Memory B cell (primary cell): ENCODE measurements at regions not wholly inside any gene's neighbourhood (a gene's known extent, or its start where the extent isn't known, plus 50 kb on each side); places are given as distances from the start of the nearest gene placed in this dataset.

Source experiments
- ATAC-seq: fragments of 150-1000 bp; cut with Tn5 transposase; 2 replicates; pipeline ENCODE4 v1.10.0; 2021; ENCODE audit warnings: low read depth, mild to moderate bottlenecking, moderate library complexity
- DNase-seq, 2 donors: peaks; one replicate each; pipeline ENCODE4 v3.0.0; 2022; ENCODE audit warnings: low spot score in 2 of 2
- H3K27ac Mint-ChIP-seq: one replicate; pipeline ENCODE4 v1.8.0; 2022; ENCODE audit warnings: mild to moderate bottlenecking, moderate library complexity, mixed read lengths
- H3K27me3 Mint-ChIP-seq: one replicate; pipeline ENCODE4 v1.8.0; 2022; ENCODE audit warnings: mixed read lengths
- H3K36me3 Mint-ChIP-seq: one replicate; pipeline ENCODE4 v1.8.0; 2022; ENCODE audit warnings: mild to moderate bottlenecking, mixed read lengths
- H3K4me1 Mint-ChIP-seq: one replicate; pipeline ENCODE4 v1.8.0; 2022; ENCODE audit warnings: mixed read lengths
- H3K4me3 Mint-ChIP-seq: one replicate; pipeline ENCODE4 v1.8.0; 2022; ENCODE audit warnings: mild to moderate bottlenecking, moderate library complexity, mixed read lengths
- H3K9me3 Mint-ChIP-seq: one replicate; pipeline ENCODE4 v1.8.0; 2022; ENCODE audit warnings: mixed read lengths

- H3K9me3 Mint-ChIP-seq, result no peaks in the 10 kb centered on the region
- H3K4me3 Mint-ChIP-seq, result no peak overlapping the region
- H3K36me3 Mint-ChIP-seq, result no peaks in the 10 kb centered on the region
- ATAC-seq, result no peak
- no peak for DNase-seq
- no peaks in the 10 kb centered on the region for H3K4me1 Mint-ChIP-seq
- no peak overlapping the region for H3K27ac Mint-ChIP-seq
- no peaks in the 10 kb centered on the region for H3K27me3 Mint-ChIP-seq
Observed at GRCh38 chr10:108808228-108808627, 1115.1 kb downstream of the XPNPEP1 start.

GRCh38 chr10:108801775-108802517 is 1121.4 kb downstream of the XPNPEP1 start:
- peaks cover 2% of the 10 kb centered on the region for H3K9me3 Mint-ChIP-seq
- H3K36me3 Mint-ChIP-seq, result no peaks in the 10 kb centered on the region
- H3K4me1 Mint-ChIP-seq, result no peaks in the 10 kb centered on the region
- H3K27ac Mint-ChIP-seq, result no peak overlapping the region
- no peaks in the 10 kb centered on the region for H3K27me3 Mint-ChIP-seq
- ATAC-seq, result no peak
- no peak for DNase-seq
- no peak overlapping the region for H3K4me3 Mint-ChIP-seq

- ATAC-seq (no peak), DNase-seq (no peak)
- Mint-ChIP-seq H3K4me3 (no peak overlapping the region), H3K36me3 (no peaks in the 10 kb centered on the region), H3K9me3 (peaks cover 2% of the 10 kb centered on the region), H3K27me3 (no peaks in the 10 kb centered on the region), H3K4me1 (no peaks in the 10 kb centered on the region), H3K27ac (no peak overlapping the region)
Observed at GRCh38 chr10:108801220-108801619, 1122.1 kb downstream of the XPNPEP1 start.

- Mint-ChIP-seq H3K27me3 (no peaks in the 10 kb centered on the region), H3K4me3 (no peak overlapping the region), H3K9me3 (peaks cover 4% of the 10 kb centered on the region), H3K27ac (no peak overlapping the region), H3K36me3 (no peaks in the 10 kb centered on the region), H3K4me1 (no peaks in the 10 kb centered on the region)
- ATAC-seq (no peak), DNase-seq (no peak)
Observed at GRCh38 chr10:108797573-108797972, 1125.7 kb downstream of the XPNPEP1 start.

- Mint-ChIP-seq H3K4me1 (peaks cover 7% of the 10 kb centered on the region), H3K27ac (no peak overlapping the region), H3K4me3 (no peak overlapping the region), H3K36me3 (no peaks in the 10 kb centered on the region), H3K27me3 (no peaks in the 10 kb centered on the region), H3K9me3 (peaks cover 3% of the 10 kb centered on the region)
- ATAC-seq (no peak), DNase-seq (no peak)
Observed at GRCh38 chr10:108791794-108792474, 1131.4 kb downstream of the XPNPEP1 start.

- no peak overlapping the region for H3K27ac Mint-ChIP-seq
- peaks cover 7% of the 10 kb centered on the region for H3K4me1 Mint-ChIP-seq
- DNase-seq (no peak), ATAC-seq (no peak)
- H3K36me3 Mint-ChIP-seq, result no peaks in the 10 kb centered on the region
- no peaks in the 10 kb centered on the region for H3K27me3 Mint-ChIP-seq
- H3K4me3 Mint-ChIP-seq, result no peak overlapping the region
- H3K9me3 Mint-ChIP-seq, result peaks cover 3% of the 10 kb centered on the region
Observed at GRCh38 chr10:108791030-108791429, 1132.3 kb downstream of the XPNPEP1 start.

- H3K27me3 Mint-ChIP-seq, result no peaks in the 10 kb centered on the region
- peaks cover 5% of the 10 kb centered on the region for H3K9me3 Mint-ChIP-seq
- no peaks in the 10 kb centered on the region for H3K36me3 Mint-ChIP-seq
- DNase-seq, result no peak
- no peak for ATAC-seq
- no peak overlapping the region for H3K27ac Mint-ChIP-seq
- peaks cover 7% of the 10 kb centered on the region for H3K4me1 Mint-ChIP-seq
- no peak overlapping the region for H3K4me3 Mint-ChIP-seq
Observed at GRCh38 chr10:108789919-108790318, 1133.4 kb downstream of the XPNPEP1 start.

- no peak overlapping the region for H3K4me3 Mint-ChIP-seq
- DNase-seq (no peak), ATAC-seq (no peak)
- H3K9me3 Mint-ChIP-seq, result peaks cover 4% of the 10 kb centered on the region
- no peaks in the 10 kb centered on the region for H3K36me3 Mint-ChIP-seq
- H3K27ac Mint-ChIP-seq, result no peak overlapping the region
- no peaks in the 10 kb centered on the region for H3K27me3 Mint-ChIP-seq
- H3K4me1 Mint-ChIP-seq, result peaks cover 7% of the 10 kb centered on the region
Observed at GRCh38 chr10:108789336-108789735, 1134.0 kb downstream of the XPNPEP1 start.

- DNase-seq (no peak), ATAC-seq (no peak)
- Mint-ChIP-seq H3K27me3 (no peaks in the 10 kb centered on the region), H3K27ac (no peak overlapping the region), H3K36me3 (no peaks in the 10 kb centered on the region), H3K9me3 (peaks cover 4% of the 10 kb centered on the region), H3K4me3 (no peak overlapping the region), H3K4me1 (peaks cover 7% of the 10 kb centered on the region)
Observed at GRCh38 chr10:108788891-108789290, 1134.4 kb downstream of the XPNPEP1 start.

- Mint-ChIP-seq H3K36me3 (no peaks in the 10 kb centered on the region), H3K27ac (no peak overlapping the region), H3K9me3 (peaks cover 4% of the 10 kb centered on the region), H3K4me1 (peaks cover 7% of the 10 kb centered on the region), H3K4me3 (no peak overlapping the region), H3K27me3 (no peaks in the 10 kb centered on the region)
- DNase-seq (no peak), ATAC-seq (no peak)
Observed at GRCh38 chr10:108787932-108788331, 1135.4 kb downstream of the XPNPEP1 start.

GRCh38 chr10:108785011-108785410 is 1138.3 kb downstream of the XPNPEP1 start:
- Mint-ChIP-seq H3K27me3 (no peaks in the 10 kb centered on the region), H3K4me1 (peaks cover 7% of the 10 kb centered on the region), H3K36me3 (no peaks in the 10 kb centered on the region), H3K27ac (no peak overlapping the region), H3K9me3 (peaks cover 4% of the 10 kb centered on the region), H3K4me3 (no peak overlapping the region)
- no peak for DNase-seq
- no peak for ATAC-seq

- no peak for ATAC-seq
- no peak overlapping the region for H3K27ac Mint-ChIP-seq
- peaks cover 4% of the 10 kb centered on the region for H3K4me1 Mint-ChIP-seq
- peaks cover 4% of the 10 kb centered on the region for H3K9me3 Mint-ChIP-seq
- DNase-seq, result no peak
- no peaks in the 10 kb centered on the region for H3K27me3 Mint-ChIP-seq
- H3K36me3 Mint-ChIP-seq, result no peaks in the 10 kb centered on the region
- no peak overlapping the region for H3K4me3 Mint-ChIP-seq
Observed at GRCh38 chr10:108784534-108784933, 1138.8 kb downstream of the XPNPEP1 start.

GRCh38 chr10:108783897-108784296 is 1139.4 kb downstream of the XPNPEP1 start:
- DNase-seq (peak; percentile 44 to 49), ATAC-seq (peak; percentile 54)
- no peaks in the 10 kb centered on the region for H3K36me3 Mint-ChIP-seq
- H3K9me3 Mint-ChIP-seq, result peaks cover 4% of the 10 kb centered on the region
- peaks cover 3% of the 10 kb centered on the region for H3K4me1 Mint-ChIP-seq
- peaks cover 2% of the 10 kb centered on the region for H3K27me3 Mint-ChIP-seq
- H3K4me3 Mint-ChIP-seq, result no peak overlapping the region
- no peak overlapping the region for H3K27ac Mint-ChIP-seq

GRCh38 chr10:108782411-108782810 is 1140.9 kb downstream of the XPNPEP1 start:
- no peak overlapping the region for H3K27ac Mint-ChIP-seq
- ATAC-seq (no peak), DNase-seq (no peak)
- no peaks in the 10 kb centered on the region for H3K4me1 Mint-ChIP-seq
- peaks cover 3% of the 10 kb centered on the region for H3K27me3 Mint-ChIP-seq
- peaks cover 4% of the 10 kb centered on the region for H3K9me3 Mint-ChIP-seq
- no peaks in the 10 kb centered on the region for H3K36me3 Mint-ChIP-seq
- no peak overlapping the region for H3K4me3 Mint-ChIP-seq

GRCh38 chr10:108779501-108779900 is 1143.8 kb downstream of the XPNPEP1 start:
- H3K4me3 Mint-ChIP-seq, result no peak overlapping the region
- H3K36me3 Mint-ChIP-seq, result no peaks in the 10 kb centered on the region
- ATAC-seq (no peak), DNase-seq (no peak)
- no peak overlapping the region for H3K27ac Mint-ChIP-seq
- H3K4me1 Mint-ChIP-seq, result no peaks in the 10 kb centered on the region
- H3K27me3 Mint-ChIP-seq, result peaks cover 4% of the 10 kb centered on the region
- no peaks in the 10 kb centered on the region for H3K9me3 Mint-ChIP-seq
